DMS79 treated with DMSO at 0.1 percent for 48 hours (cell line): ENCODE measurements at regions not wholly inside any gene's neighbourhood (a gene's known extent, or its start where the extent isn't known, plus 50 kb on each side); places are given as distances from the start of the nearest gene placed in this dataset.
"Not testable (repeated sequence)": the region's sequence is repeated elsewhere in the genome, so short reads cannot be mapped to it uniquely, and the experiment has no call there.

Experiments
- DNase-seq: peaks from one replicate; lab custom pipeline; 2025; lab: John Stamatoyannopoulos, UW

GRCh38 chr20:57103146-57103800, 163.2 kb downstream of the BMP7 start:
- DNase-seq = no peak

- DNase-seq = no peak
Measured at GRCh38 chr20:57104113-57104512, 162.3 kb downstream of the BMP7 start.

DNA sequence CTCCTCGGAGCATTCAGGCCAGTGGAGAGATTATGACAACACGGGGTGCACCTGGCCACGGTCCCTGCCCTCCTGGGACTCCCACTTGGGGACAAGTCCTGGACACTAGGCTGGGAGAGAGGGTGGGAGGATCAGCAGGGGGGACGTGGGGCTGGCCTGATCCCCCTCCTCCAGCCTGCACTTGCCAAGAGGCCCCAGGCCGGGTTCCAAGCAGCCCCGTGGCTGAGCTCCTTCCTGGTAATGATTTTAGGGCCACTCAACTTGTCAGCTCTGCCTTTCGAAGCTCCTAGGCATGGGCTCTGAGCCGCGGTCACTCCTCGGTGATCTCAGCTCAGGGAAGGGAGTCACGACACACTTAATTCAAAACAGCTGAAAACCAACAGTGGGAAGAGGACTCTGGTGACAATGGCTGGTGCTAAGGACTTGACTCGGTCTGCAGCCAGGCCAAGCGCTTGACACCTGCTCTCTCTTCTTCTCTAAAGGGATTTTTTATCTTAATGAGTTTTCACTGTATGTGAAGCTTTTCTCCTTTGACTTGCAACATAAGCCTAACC, 161.7 kb downstream of the BMP7 start:
- DNase-seq = no peak

DNA sequence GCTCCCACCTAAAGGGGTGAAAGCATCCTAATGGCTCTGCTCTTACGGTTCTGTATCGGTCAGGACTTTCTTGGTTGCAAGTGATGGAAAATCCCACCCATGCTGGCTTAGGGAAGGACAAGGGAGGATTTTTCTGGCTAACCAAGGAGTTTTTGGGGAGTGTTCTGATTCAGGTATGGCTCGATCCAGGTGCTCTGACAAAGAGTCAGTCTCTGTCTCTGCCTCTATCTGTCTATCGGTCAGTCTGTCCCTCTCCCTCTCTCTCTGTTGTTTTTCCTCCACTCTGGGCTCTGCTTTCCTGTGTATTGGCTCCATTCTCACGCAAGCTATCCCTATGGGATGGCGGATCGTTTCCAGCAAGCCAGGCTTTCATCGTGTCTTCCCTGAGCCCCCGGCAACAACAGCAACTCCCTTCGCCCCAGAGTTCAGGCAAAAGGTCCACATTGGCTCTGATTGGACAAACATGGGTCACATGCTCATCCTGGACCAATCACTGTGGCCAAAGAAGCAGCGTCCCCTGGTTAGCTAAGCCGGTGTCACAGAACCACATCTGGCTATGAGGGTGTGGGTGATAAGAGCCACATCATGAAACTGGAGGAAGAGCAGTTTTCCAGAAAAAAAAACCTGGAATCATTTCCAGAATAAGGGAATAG, 160.3 kb downstream of the BMP7 start:
- DNase-seq = no peak

DNA sequence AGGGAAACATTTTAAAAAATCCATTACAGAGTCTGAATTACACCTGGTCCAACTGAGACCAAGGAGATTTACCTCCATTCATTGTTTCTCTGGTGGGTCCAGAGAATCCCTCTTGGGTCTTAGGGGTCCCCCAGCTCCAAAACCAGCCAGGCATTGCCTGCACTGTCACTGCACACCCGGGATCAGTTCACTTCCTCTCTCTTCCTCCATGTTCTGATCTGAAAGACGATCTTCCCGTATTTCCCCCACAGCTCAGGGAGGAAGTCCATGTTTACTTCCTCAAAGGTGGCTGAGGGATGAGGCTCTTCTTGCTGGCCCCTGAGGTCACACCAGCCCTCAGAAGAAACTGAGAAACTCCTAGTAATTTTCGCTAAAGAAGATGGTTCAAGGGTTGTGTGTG, 159.7 kb downstream of the BMP7 start:
- DNase-seq = no peak

- DNase-seq = no peak
Measured at GRCh38 chr20:57107208-57107607, 159.2 kb downstream of the BMP7 start.

DNA sequence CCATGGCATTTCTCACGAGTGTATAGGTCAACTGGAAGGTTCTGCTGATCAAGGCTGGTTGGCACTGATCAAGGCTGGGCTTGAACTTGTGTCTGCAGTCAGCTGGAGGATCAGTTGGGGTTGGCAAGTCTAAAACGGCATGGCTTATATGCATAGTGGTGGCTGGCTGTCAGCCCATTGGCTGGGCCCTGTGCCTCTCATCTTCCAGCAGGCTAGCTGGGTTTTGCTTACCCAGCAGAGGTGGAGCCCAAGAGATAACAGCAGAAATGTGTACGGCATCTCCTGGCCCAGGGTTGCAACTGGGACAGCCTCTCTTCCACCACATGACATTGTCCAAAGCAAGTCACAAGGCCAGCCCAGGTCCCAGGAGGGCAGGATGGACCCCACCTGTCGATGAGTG, 158.2 kb downstream of the BMP7 start:
- no peak for DNase-seq

GRCh38 chr20:57108742-57109570, 157.5 kb downstream of the BMP7 start:
- no peak for DNase-seq

DNA sequence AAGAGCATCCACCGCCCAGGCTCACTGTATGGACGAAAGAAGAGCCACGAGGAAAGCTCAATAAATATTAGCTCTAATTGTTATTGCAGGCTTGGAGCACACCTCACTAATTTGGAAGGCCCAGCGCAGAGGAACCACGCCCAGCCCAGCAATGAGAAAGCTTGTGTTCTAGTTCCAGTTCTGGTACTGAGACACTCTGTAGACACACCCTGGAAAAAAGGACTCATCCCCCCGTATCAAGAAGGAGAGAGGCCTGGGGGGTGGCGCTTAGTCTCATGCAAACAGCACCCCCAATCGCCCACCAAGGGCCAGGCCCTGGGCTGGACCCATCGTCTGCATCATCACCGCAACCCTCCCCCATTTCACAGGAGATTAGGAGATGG, 156.9 kb downstream of the BMP7 start:
- DNase-seq = no peak

DNA sequence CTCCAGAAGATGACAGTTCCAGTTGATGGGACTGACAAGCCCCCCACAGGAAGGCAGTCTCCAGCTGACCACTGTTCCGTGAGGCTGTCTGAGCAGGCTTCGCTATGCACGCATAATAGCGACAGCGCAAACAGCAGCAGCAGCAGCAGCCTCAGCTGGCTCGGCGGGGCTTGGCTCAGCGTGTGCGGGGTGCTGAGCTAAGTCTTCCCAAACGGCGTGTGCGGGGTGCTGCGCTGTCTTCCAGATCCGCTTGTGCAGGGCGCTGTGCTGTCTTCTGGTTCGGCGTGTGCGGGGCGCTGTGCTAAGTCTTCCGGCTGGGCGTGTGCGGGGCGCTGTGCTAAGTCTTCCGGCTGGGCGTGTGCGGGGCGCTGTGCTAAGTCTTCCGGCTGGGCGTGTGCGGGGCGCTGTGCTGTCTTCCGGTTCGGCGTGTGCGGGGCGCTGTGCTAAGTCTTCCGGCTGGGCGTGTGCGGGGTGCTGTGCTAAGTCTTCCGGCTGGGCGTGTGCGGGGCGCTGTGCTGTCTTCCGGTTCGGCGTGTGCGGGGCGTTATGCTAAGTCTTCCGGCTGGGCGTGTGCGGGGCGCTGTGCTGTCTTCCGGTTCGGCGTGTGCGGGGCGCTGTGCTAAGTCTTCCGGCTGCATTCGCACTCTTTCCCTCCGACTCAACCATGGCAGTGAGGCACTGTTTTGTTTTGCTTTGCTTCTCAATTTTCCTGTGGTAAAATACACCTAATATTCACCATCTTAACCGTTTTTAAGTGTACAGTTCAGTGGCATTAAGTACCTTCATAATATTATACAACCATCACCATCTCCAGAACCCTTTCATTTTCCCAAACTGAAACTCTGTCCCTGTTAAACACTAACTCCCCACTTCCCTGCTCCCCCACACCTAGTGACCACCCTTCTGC, 156.1 kb downstream of the BMP7 start:
- DNase-seq = not testable (repeated sequence)

- no peak for DNase-seq
Measured at GRCh38 chr20:57111028-57111373, 155.4 kb downstream of the BMP7 start.

- no peak for DNase-seq
Measured at GRCh38 chr20:57112448-57112847, 154.0 kb downstream of the BMP7 start.

DNA sequence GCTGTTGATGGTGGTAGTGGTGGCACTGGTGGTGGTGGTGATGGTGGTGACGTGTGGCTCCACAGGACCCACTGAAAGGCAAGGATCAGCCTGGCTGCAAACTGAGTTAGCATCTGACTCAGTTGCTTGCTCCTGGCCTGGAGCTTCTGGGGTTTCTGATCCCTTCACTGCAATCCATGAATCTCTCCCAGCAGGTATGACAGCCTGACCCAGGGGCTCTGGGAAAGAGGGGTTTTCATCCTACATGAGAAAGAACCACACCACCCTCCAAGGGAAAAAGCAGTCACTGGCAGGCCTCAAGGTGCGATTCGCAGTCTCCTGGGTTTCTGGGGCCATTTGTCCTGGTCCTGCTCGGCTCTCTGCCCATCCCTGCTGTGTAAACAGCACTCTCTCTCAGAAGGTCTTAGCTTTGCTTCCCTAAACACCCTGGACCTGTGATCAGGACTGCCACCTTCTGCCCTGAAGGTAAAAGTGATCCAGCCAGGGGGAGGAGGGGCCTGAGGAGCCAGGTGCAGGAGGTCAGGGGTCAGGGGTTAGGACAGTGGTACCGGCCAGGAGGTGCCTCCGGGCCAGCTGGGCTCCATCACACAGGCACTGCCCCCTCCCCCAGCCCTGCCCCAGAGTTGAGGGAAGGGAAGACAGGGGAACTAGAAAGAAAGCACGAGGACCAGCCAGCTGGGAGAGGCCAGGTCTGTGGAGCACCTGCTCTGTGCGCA, 152.0 kb downstream of the BMP7 start:
- no peak for DNase-seq

DNA sequence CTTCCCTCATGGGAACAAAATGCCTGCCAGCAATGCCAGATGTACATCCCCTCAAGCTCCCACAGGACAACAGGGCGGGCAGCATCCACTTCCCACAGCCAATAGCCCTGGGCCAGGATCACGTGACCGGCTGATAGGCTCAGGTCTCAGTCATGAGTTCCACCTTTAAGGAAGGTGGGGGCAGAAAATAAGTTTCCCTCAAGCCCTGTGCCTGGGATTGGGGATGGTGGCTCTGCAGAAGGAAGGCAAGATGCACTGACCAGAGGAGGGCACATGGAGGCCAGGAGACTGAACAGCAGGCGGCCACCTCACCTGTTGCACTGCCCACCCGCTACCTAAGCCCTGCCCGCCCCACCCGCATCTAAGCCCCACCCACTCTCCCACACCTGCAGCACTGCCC, 149.1 kb downstream of the BMP7 start:
- no peak for DNase-seq

DNA sequence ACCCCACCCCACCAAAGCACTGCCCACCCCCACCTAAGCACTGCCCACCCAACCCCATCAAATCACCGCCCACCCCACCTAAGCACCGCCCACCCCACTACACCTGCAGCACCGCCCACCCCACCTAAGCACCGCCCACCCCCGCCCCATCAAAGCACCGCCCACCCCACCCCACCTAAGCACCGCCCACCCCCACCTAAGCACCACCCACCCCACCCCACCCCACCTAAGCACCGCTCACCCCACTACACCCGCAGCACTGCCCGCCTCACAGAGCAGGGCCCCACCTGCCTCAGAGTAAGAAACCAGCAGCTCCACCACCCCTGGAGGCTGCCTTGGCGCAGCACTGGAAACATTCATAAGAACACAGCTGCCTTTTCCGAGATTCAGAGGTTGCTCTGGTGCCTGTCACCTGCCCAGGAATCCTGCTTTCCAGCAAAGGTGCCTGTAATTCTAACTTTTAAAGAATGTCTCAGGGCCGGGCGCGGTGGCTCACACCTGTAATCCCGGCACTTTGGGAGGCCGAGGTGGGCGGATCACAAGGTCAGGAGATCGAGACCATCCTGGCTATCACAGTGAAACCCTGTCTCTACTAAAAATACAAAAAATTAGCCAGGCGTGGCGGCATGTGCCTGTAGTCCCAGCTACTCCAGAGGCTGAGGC, 148.2 kb downstream of the BMP7 start:
- DNase-seq = no peak
